ENCODE measurements at regions not wholly inside any gene's neighbourhood (a gene's known extent, or its start where the extent isn't known, plus 50 kb on each side); places are given as distances from the start of the nearest gene placed in this dataset.
"Not testable (repeated sequence)": the region's sequence is repeated elsewhere in the genome, so short reads cannot be mapped to it uniquely, and the experiment has no call there.

- no peak for DNase-seq
Observed at GRCh38 chr5:92369587-92369986, 986.5 kb upstream of the ARRDC3 start.

- DNase-seq, result no peak
Observed at GRCh38 chr5:92364986-92365550, 982.0 kb upstream of the ARRDC3 start.

- DNase-seq, result no peak
Observed at GRCh38 chr5:92353107-92354030, 970.3 kb upstream of the ARRDC3 start.

GRCh38 chr5:92337772-92338234, 954.7 kb upstream of the ARRDC3 start:
- no peak for DNase-seq

GRCh38 chr5:92332039-92332438, 948.9 kb upstream of the ARRDC3 start:
- no peak for DNase-seq

- no peak for DNase-seq
Observed at GRCh38 chr5:92330365-92330764, 947.2 kb upstream of the ARRDC3 start.

- DNase-seq, result no peak
Observed at GRCh38 chr5:92329759-92330158, 946.6 kb upstream of the ARRDC3 start.

GRCh38 chr5:92328584-92329259, 945.6 kb upstream of the ARRDC3 start:
- no peak for DNase-seq

GRCh38 chr5:92320446-92320845, 937.3 kb upstream of the ARRDC3 start:
- DNase-seq, result no peak

- no peak for DNase-seq
Observed at GRCh38 chr5:92313385-92313784, 930.3 kb upstream of the ARRDC3 start.

GRCh38 chr5:92309336-92309991, 926.3 kb upstream of the ARRDC3 start:
- no peak for DNase-seq

- DNase-seq, result no peak
Observed at GRCh38 chr5:92308679-92309078, 925.6 kb upstream of the ARRDC3 start.

GRCh38 chr5:92302356-92302755, 919.2 kb upstream of the ARRDC3 start:
- DNase-seq, result not testable (repeated sequence)

- no peak for DNase-seq
Observed at GRCh38 chr5:92283521-92283920, 900.4 kb upstream of the ARRDC3 start.

- not testable (repeated sequence) for DNase-seq
Observed at GRCh38 chr5:92271750-92272149, 888.6 kb upstream of the ARRDC3 start.

- no peak for DNase-seq
Observed at GRCh38 chr5:92268343-92268742, 885.2 kb upstream of the ARRDC3 start.

GRCh38 chr5:92267830-92268229, 884.7 kb upstream of the ARRDC3 start:
- DNase-seq, result no peak

- DNase-seq, result no peak
Observed at GRCh38 chr5:92265804-92266203, 882.7 kb upstream of the ARRDC3 start.

- DNase-seq, result not testable (repeated sequence)
Observed at GRCh38 chr5:92255605-92256004, 872.5 kb upstream of the ARRDC3 start.

GRCh38 chr5:92248518-92248917, 865.4 kb upstream of the ARRDC3 start:
- DNase-seq, result no peak

GRCh38 chr5:92242170-92242569, 859.1 kb upstream of the ARRDC3 start:
- no peak for DNase-seq

- DNase-seq, result no peak
Observed at GRCh38 chr5:92237896-92238295, 854.8 kb upstream of the ARRDC3 start.

- no peak for DNase-seq
Observed at GRCh38 chr5:92222449-92222848, 839.3 kb upstream of the ARRDC3 start.
